HEK293 (cell line): ENCODE measurements at regions not wholly inside any gene's neighbourhood (a gene's known extent, or its start where the extent isn't known, plus 50 kb on each side); places are given as distances from the start of the nearest gene placed in this dataset.
"Not testable (repeated sequence)": the region's sequence is repeated elsewhere in the genome, so short reads cannot be mapped to it uniquely, and the experiment has no call there.

Experiments
- CTCF ChIA-PET: fragments of 350-600 bp; formaldehyde crosslinking; extraction: SDS; loops from one replicate; lab custom pipeline; 2021; ENCODE audit warnings: antibody characterized with exemption; lab: Yijun Ruan, JAX
- POLR2A ChIA-PET: fragments of 300-600 bp; formaldehyde crosslinking; extraction: SDS; loops from one replicate; lab custom pipeline; 2020; ENCODE audit warnings: antibody characterized with exemption, inconsistent platforms; lab: Yijun Ruan, JAX
- H3K27ac ChIP-seq: fragments of 200-500 bp; sonication (Bioruptor generic); 2 replicates; pipeline ENCODE4 v1.5.1; 2014; ENCODE audit warnings: low read depth, low read length, control low read depth, inconsistent platforms; ENCODE audit errors: extremely low read depth
- H3K36me3 ChIP-seq, 2 experiments: fragments of 200-500 bp in 1 of 2; sonication (Bioruptor generic) in 1 of 2; 1 replicate in 1 of 2; 2 replicates in 1 of 2; pipeline ENCODE4 v1.5.1; 2014 to 2017; ENCODE audit warnings: inconsistent platforms in 2 of 2, low read length in 2 of 2; ENCODE audit not compliant: control insufficient read depth in 2 of 2, insufficient read depth in 1 of 2
- H3K4me1 ChIP-seq: fragments of 200-500 bp; sonication (Bioruptor generic); 2 replicates; pipeline ENCODE4 v1.5.1; 2014; ENCODE audit warnings: mild to moderate bottlenecking, low read length, inconsistent platforms; ENCODE audit not compliant: control insufficient read depth, insufficient read depth
- H3K4me3 ChIP-seq: 2 replicates; pipeline ENCODE4 v1.5.1; 2011; ENCODE audit warnings: low read depth, mild to moderate bottlenecking, control low read depth, low read length, moderate library complexity
- H3K9me3 ChIP-seq: fragments of 200-500 bp; sonication (Bioruptor generic); 2 replicates; pipeline ENCODE4 v1.5.1; 2014; ENCODE audit warnings: low read depth, low read length, inconsistent platforms; ENCODE audit not compliant: control insufficient read depth, insufficient read depth
- HOXD13 ChIP-seq: sonication (generic); formaldehyde crosslinking; IDR thresholded peaks from 2 replicates; pipeline ENCODE4 v1.8.0; 2022; ENCODE audit warnings: missing genetic modification reagents, borderline replicate concordance
- SCRT1 ChIP-seq: fragments of 450-650 bp; formaldehyde crosslinking; IDR thresholded peaks from 2 replicates; pipeline ENCODE4 v1.5.1; 2016; ENCODE audit warnings: missing biosample characterization, missing genetic modification characterization, borderline replicate concordance
- SETDB1 ChIP-seq: IDR thresholded peaks from one replicate; pipeline ENCODE4 v1.6.1; 2017; ENCODE audit warnings: mild to moderate bottlenecking, low read length, moderate library complexity, mixed read lengths; ENCODE audit not compliant: insufficient read length
- SP7 ChIP-seq: fragments of 450-650 bp; formaldehyde crosslinking; IDR thresholded peaks from 2 replicates; pipeline ENCODE4 v1.5.1; 2016; ENCODE audit warnings: missing biosample characterization, missing genetic modification characterization
- TCF7L2 ChIP-seq: IDR thresholded peaks from 2 replicates; pipeline ENCODE4 v1.6.1; 2011; ENCODE audit warnings: low read depth, mild to moderate bottlenecking, inconsistent platforms, low read length, moderate library complexity, borderline replicate concordance
- YY2 ChIP-seq: fragments of 450-650 bp; formaldehyde crosslinking; IDR thresholded peaks from 2 replicates; pipeline ENCODE4 v1.5.1; 2016; ENCODE audit warnings: missing biosample characterization, missing genetic modification characterization
- ZBTB8A ChIP-seq: fragments of 450-650 bp; formaldehyde crosslinking; IDR thresholded peaks from 2 replicates; pipeline ENCODE4 v1.5.1; 2016; ENCODE audit warnings: missing biosample characterization, missing genetic modification characterization
- ZEB2 ChIP-seq: fragments of 450-650 bp; formaldehyde crosslinking; IDR thresholded peaks from 2 replicates; pipeline ENCODE4 v1.5.1; 2016; ENCODE audit warnings: missing biosample characterization, missing genetic modification characterization
- ZNF138 ChIP-seq: fragments of 450-650 bp; formaldehyde crosslinking; IDR thresholded peaks from 2 replicates; pipeline ENCODE4 v1.5.1; 2016; ENCODE audit warnings: missing biosample characterization, missing genetic modification characterization, borderline replicate concordance
- ZNF211 ChIP-seq: fragments of 450-650 bp; formaldehyde crosslinking; IDR thresholded peaks from 2 replicates; pipeline ENCODE4 v1.5.1; 2016; ENCODE audit warnings: low read depth, missing biosample characterization, missing genetic modification characterization
- ZNF302 ChIP-seq: fragments of 450-650 bp; formaldehyde crosslinking; IDR thresholded peaks from 2 replicates; pipeline ENCODE4 v1.5.1; 2016; ENCODE audit warnings: missing biosample characterization, missing genetic modification characterization, low read depth
- ZNF391 ChIP-seq: fragments of 450-650 bp; formaldehyde crosslinking; IDR thresholded peaks from 2 replicates; pipeline ENCODE4 v1.5.1; 2016; ENCODE audit warnings: low read depth, missing biosample characterization, missing genetic modification characterization, borderline replicate concordance
- ZNF555 ChIP-seq: fragments of 450-650 bp; formaldehyde crosslinking; conservative IDR thresholded peaks from 2 replicates; pipeline ENCODE4 v1.5.1; 2017; ENCODE audit warnings: missing biosample characterization, mild to moderate bottlenecking, missing genetic modification characterization, inconsistent platforms
- ZNF596 ChIP-seq: fragments of 450-650 bp; IDR thresholded peaks from 2 replicates; pipeline ENCODE4 v1.5.0; 2018; ENCODE audit warnings: missing biosample characterization, mild to moderate bottlenecking, missing genetic modification characterization, moderate library complexity
- ZNF623 ChIP-seq: fragments of 450-650 bp; formaldehyde crosslinking; IDR thresholded peaks from 2 replicates; pipeline ENCODE4 v1.5.1; 2016; ENCODE audit warnings: missing biosample characterization, missing genetic modification characterization
- ZNF654 ChIP-seq: fragments of 450-650 bp; formaldehyde crosslinking; IDR thresholded peaks from 2 replicates; pipeline ENCODE4 v1.5.1; 2016; ENCODE audit warnings: low read depth, missing biosample characterization, missing genetic modification characterization
- ZNF677 ChIP-seq: fragments of 450-650 bp; IDR thresholded peaks from 2 replicates; pipeline ENCODE4 v1.5.0; 2018; ENCODE audit warnings: missing biosample characterization, mild to moderate bottlenecking, missing genetic modification characterization, moderate library complexity
- ZNF792 ChIP-seq: fragments of 450-650 bp; formaldehyde crosslinking; IDR thresholded peaks from 2 replicates; pipeline ENCODE4 v1.5.1; 2016; ENCODE audit warnings: missing biosample characterization, missing genetic modification characterization
- ZSCAN16 ChIP-seq: fragments of 450-650 bp; formaldehyde crosslinking; IDR thresholded peaks from 2 replicates; pipeline ENCODE4 v1.5.1; 2016; ENCODE audit warnings: missing biosample characterization, missing genetic modification characterization
- TF ChIP-seq, protein P1 (sequence below): fragments of 450-650 bp; formaldehyde crosslinking; IDR thresholded peaks from 2 replicates; pipeline ENCODE4 v1.5.1; 2016; ENCODE audit warnings: missing biosample characterization, missing genetic modification characterization
- TF ChIP-seq, protein P2 (sequence below): fragments of 450-650 bp; formaldehyde crosslinking; IDR thresholded peaks from 2 replicates; pipeline ENCODE4 v1.5.1; 2016; ENCODE audit warnings: missing biosample characterization, missing genetic modification characterization
- TF ChIP-seq, protein P3 (sequence below): fragments of 450-650 bp; formaldehyde crosslinking; IDR thresholded peaks from 2 replicates; pipeline ENCODE4 v1.5.1; 2016; ENCODE audit warnings: missing biosample characterization, missing genetic modification characterization
- TF ChIP-seq, protein P4 (sequence below): fragments of 450-650 bp; formaldehyde crosslinking; IDR thresholded peaks from 2 replicates; pipeline ENCODE4 v1.5.1; 2016; ENCODE audit warnings: missing biosample characterization, missing genetic modification characterization

DNA sequence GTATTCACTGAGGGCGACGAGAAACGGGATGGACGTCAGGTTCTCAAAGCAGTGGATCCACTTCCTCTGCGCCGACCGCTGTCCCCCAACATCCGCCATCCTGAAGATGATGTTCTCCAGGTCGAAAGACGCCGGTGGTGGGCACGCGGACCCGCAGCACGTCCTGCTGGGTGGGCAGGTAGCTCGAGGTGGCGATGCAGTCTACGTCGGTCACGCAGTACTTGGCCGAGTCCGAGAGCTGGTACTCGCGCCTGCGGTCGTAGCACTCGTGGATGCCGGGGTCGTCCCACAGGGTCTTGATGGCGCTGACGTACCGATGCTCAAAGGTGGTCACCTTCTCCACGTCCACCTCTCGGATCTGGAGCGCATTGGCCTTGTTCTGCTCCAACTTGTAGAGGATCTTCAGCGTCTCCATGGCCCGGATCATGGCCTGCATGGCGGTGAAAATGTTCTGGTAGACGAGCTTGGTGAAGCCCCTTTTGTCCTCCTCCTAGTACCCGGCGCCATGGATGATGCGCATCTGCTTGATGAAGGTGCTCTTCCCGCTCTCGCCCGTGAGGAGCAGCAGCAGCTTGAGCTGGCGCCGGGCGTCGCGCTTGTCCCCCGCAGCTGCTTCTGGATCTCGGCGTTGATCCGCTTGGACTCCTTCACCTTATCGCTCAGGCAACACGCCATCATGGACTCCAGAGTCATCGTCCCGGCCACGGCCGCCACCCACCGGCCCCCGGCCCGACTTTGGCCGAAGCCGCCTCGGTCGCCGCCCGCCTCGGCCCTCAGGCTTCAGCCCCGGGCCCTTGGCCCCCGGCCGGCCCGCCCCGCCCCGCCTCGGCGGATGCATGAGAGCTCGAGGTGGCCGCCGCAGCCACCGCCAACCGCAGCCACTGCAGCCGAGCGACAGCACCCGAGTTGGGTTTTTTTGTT is 122.9 kb upstream of the KCTD7 start:
- TF ChIP-seq ZNF302 (no peak), ZNF596 (tag by site-specific recombination) (no peak), ZNF211 (tag by site-specific recombination) (no peak), SETDB1 (no peak), SCRT1 (tag by site-specific recombination) (no peak), ZNF391 (tag by site-specific recombination) (no peak), ZEB2 (tag by site-specific recombination) (no peak), ZNF792 (tag by site-specific recombination) (no peak), ZSCAN16 (tag by site-specific recombination) (no peak)
- TF ChIP-seq, protein P1, sequence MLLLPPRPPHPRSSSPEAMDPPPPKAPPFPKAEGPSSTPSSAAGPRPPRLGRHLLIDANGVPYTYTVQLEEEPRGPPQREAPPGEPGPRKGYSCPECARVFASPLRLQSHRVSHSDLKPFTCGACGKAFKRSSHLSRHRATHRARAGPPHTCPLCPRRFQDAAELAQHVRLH (tag by site-specific recombination): no peak
- TF ChIP-seq, protein P2, sequence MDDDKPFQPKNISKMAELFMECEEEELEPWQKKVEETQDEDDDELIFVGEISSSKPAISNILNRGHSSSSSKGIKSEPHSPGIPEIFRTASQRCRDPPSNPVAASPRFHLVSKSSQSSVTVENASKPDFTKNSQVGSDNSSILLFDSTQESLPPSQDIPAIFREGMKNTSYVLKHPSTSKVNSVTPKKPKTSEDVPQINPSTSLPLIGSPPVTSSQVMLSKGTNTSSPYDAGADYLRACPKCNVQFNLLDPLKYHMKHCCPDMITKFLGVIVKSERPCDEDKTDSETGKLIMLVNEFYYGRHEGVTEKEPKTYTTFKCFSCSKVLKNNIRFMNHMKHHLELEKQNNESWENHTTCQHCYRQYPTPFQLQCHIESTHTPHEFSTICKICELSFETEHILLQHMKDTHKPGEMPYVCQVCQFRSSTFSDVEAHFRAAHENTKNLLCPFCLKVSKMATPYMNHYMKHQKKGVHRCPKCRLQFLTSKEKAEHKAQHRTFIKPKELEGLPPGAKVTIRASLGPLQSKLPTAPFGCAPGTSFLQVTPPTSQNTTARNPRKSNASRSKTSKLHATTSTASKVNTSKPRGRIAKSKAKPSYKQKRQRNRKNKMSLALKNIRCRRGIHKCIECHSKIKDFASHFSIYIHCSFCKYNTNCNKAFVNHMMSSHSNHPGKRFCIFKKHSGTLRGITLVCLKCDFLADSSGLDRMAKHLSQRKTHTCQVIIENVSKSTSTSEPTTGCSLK: no peak
- POLR2A ChIA-PET: interaction anchor here (1.6 kb wide), 1 partner anchor 13 kb away, joined by 5 read pairs; no protein-coding TSS in a partner anchor
- CTCF ChIA-PET: no interaction called here
- Histone ChIP-seq H3K36me3 (no peaks in the 10 kb centered on the region), H3K4me1 (no peaks in the 10 kb centered on the region), H3K27ac (no peak overlapping the region), H3K9me3 (no peaks in the 10 kb centered on the region), H3K4me3 (no peak overlapping the region)

DNA sequence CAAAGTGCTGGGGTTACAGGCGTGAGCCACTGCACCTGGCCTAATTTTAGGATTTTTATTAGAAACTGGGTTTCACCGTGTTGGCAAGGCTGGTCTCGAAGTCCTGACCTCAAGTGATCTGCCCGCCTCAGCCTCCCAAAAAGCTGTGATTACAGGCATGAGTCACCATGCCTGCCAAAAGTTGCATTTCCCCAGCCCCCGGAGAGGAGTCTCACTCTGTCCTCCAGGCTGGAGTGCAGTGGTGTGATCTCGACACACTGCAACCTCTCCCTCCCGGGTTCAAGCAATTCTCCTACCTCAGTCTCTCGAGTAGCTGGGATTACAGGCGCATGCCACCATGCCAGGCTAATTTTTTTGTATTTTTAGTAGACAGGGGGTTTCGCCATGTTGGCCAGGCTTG is 122.0 kb upstream of the KCTD7 start:
- TF ChIP-seq SP7 (tag by site-specific recombination): peak; percentile 23; the same call in 1 of the 2 replicates
- POLR2A ChIA-PET: interaction anchor here (0.6 to 1.6 kb wide), 2 partner anchors 13 to 392 kb away, joined by 4 to 5 read pairs; partner anchors contain the start of gene CRCP
- H3K27ac ChIP-seq, H3K4me3 ChIP-seq, H3K36me3 ChIP-seq, H3K9me3 ChIP-seq, CTCF ChIA-PET, H3K4me1 ChIP-seq: not testable (repeated sequence)

DNA sequence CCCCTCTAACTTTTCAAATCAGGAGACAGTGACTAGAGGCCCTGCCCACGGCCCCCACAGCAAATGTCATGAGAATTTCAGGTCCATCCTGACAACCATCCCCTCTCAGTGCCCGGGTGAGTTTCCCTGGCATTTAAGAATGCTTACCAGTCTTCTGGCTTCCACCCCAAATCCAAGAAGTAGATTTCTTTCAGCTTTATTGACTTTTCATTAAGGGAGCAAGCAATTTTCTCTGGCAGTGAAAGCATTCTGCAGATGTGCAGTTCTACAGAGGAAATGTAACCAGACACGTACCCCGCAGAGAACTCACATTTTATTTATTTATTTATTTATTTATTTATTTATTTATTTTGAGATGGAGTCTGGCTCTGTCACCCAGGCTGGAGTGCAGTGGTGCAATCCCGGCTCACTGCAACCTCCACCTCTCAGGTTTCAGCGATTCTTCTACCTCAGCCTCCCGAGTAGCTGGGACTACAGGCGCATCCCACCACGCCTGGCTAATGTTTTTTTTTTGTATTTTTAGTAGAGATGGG is 120.9 kb upstream of the KCTD7 start:
- H3K4me1 ChIP-seq: no peaks in the 10 kb centered on the region
- H3K9me3 ChIP-seq: no peaks in the 10 kb centered on the region
- ChIA-PET CTCF (interaction anchor here (0.7 kb wide), 1 partner anchor 317 kb away, joined by 3 read pairs; no protein-coding TSS in a partner anchor), POLR2A (no interaction called here)
- H3K4me3 ChIP-seq: no peak overlapping the region
- H3K27ac ChIP-seq: no peak overlapping the region
- no peaks in the 10 kb centered on the region for H3K36me3 ChIP-seq
- TF ChIP-seq, protein P3, sequence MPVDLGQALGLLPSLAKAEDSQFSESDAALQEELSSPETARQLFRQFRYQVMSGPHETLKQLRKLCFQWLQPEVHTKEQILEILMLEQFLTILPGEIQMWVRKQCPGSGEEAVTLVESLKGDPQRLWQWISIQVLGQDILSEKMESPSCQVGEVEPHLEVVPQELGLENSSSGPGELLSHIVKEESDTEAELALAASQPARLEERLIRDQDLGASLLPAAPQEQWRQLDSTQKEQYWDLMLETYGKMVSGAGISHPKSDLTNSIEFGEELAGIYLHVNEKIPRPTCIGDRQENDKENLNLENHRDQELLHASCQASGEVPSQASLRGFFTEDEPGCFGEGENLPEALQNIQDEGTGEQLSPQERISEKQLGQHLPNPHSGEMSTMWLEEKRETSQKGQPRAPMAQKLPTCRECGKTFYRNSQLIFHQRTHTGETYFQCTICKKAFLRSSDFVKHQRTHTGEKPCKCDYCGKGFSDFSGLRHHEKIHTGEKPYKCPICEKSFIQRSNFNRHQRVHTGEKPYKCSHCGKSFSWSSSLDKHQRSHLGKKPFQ (tag by site-specific recombination): no peak
- TF ChIP-seq ZNF654 (tag by site-specific recombination) (peak; percentile 28; the same call in 1 of the 2 replicates), ZNF138 (tag by site-specific recombination) (no peak), HOXD13 (CRISPR knock-in tag) (no peak), ZNF623 (tag by site-specific recombination) (peak; percentile 59), TCF7L2 (no peak), ZBTB8A (tag by site-specific recombination) (0 out of 2 replicates have a peak, but pooled peaks have one; percentile 35), ZNF677 (tag by site-specific recombination) (no peak), ZNF555 (tag by site-specific recombination) (peak; percentile 33), YY2 (tag by site-specific recombination) (no peak)
- TF ChIP-seq, protein P4, sequence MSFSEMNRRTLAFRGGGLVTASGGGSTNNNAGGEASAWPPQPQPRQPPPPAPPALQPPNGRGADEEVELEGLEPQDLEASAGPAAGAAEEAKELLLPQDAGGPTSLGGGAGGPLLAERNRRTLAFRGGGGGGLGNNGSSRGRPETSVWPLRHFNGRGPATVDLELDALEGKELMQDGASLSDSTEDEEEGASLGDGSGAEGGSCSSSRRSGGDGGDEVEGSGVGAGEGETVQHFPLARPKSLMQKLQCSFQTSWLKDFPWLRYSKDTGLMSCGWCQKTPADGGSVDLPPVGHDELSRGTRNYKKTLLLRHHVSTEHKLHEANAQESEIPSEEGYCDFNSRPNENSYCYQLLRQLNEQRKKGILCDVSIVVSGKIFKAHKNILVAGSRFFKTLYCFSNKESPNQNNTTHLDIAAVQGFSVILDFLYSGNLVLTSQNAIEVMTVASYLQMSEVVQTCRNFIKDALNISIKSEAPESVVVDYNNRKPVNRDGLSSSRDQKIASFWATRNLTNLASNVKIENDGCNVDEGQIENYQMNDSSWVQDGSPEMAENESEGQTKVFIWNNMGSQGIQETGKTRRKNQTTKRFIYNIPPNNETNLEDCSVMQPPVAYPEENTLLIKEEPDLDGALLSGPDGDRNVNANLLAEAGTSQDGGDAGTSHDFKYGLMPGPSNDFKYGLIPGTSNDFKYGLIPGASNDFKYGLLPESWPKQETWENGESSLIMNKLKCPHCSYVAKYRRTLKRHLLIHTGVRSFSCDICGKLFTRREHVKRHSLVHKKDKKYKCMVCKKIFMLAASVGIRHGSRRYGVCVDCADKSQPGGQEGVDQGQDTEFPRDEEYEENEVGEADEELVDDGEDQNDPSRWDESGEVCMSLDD: no peak
